Trophoblast cell (in vitro differentiated cells and primary cell): ENCODE measurements at regions not wholly inside any gene's neighbourhood (a gene's known extent, or its start where the extent isn't known, plus 50 kb on each side); places are given as distances from the start of the nearest gene placed in this dataset.

ENCODE experiments used
- DNase-seq, 2 donors: peaks; one replicate each; pipeline ENCODE4 v3.0.0-alpha.2; 2016
- H2AFZ ChIP-seq: 2 replicates; pipeline ENCODE4 v1.6.1; 2013; ENCODE audit warnings: low read length, moderate library complexity, mild to moderate bottlenecking; ENCODE audit not compliant: insufficient read depth, poor library complexity
- H2AK5ac ChIP-seq: 2 replicates; pipeline ENCODE4 v1.6.1; 2013; ENCODE audit warnings: mild to moderate bottlenecking, low read length
- H2BK120ac ChIP-seq: 2 replicates; pipeline ENCODE4 v1.6.1; 2013; ENCODE audit warnings: low read length, mild to moderate bottlenecking, moderate library complexity; ENCODE audit not compliant: insufficient read depth, poor library complexity
- H2BK12ac ChIP-seq: 2 replicates; pipeline ENCODE4 v1.6.1; 2013; ENCODE audit warnings: mild to moderate bottlenecking, low read length, moderate library complexity
- H2BK5ac ChIP-seq: 2 replicates; pipeline ENCODE4 v1.6.1; 2013; ENCODE audit warnings: low read length, low read depth, moderate library complexity, mild to moderate bottlenecking; ENCODE audit not compliant: poor library complexity
- H3K14ac ChIP-seq: 2 replicates; pipeline ENCODE4 v1.6.1; 2013; ENCODE audit warnings: mild to moderate bottlenecking, low read length
- H3K18ac ChIP-seq: 2 replicates; pipeline ENCODE4 v1.6.1; 2013; ENCODE audit warnings: mild to moderate bottlenecking, low read length
- H3K23ac ChIP-seq: 2 replicates; pipeline ENCODE4 v1.6.1; 2013; ENCODE audit warnings: low read length
- H3K27ac ChIP-seq: 2 replicates; pipeline ENCODE4 v1.5.1; 2013; ENCODE audit warnings: low read depth, mild to moderate bottlenecking, inconsistent platforms, low read length, moderate library complexity
- H3K27me3 ChIP-seq: 2 replicates; pipeline ENCODE4 v1.6.1; 2013; ENCODE audit warnings: inconsistent platforms, mild to moderate bottlenecking, low read length, moderate library complexity; ENCODE audit not compliant: insufficient read depth
- H3K36me3 ChIP-seq, 2 experiments: 1 replicate in 1 of 2; 2 replicates in 1 of 2; pipeline ENCODE4 v1.6.1; 2013; ENCODE audit warnings: low read length in 2 of 2, mild to moderate bottlenecking in 2 of 2, moderate library complexity in 1 of 2; ENCODE audit not compliant: insufficient read depth in 2 of 2, control insufficient read depth in 1 of 2
- H3K4ac ChIP-seq: 2 replicates; pipeline ENCODE4 v1.6.1; 2013; ENCODE audit warnings: low read depth, mild to moderate bottlenecking, low read length, moderate library complexity
- H3K4me1 ChIP-seq, 2 experiments: 1 replicate in 1 of 2; 2 replicates in 1 of 2; pipeline ENCODE4 v1.6.1; 2013; ENCODE audit warnings: low read length in 2 of 2, mild to moderate bottlenecking in 2 of 2, moderate library complexity in 1 of 2; ENCODE audit not compliant: insufficient read depth in 2 of 2, control insufficient read depth in 1 of 2
- H3K4me2 ChIP-seq: 2 replicates; pipeline ENCODE4 v1.6.1; 2013; ENCODE audit warnings: inconsistent platforms, mild to moderate bottlenecking, low read length, moderate library complexity
- H3K4me3 ChIP-seq: 2 replicates; pipeline ENCODE4 v1.5.1; 2013; ENCODE audit warnings: mild to moderate bottlenecking, low read depth, low read length, inconsistent platforms
- H3K79me1 ChIP-seq: one replicate; pipeline ENCODE4 v1.6.1; 2013; ENCODE audit warnings: low read length
- H3K79me2 ChIP-seq: 2 replicates; pipeline ENCODE4 v1.6.1; 2013; ENCODE audit warnings: low read length, mild to moderate bottlenecking; ENCODE audit not compliant: control insufficient read depth, insufficient read depth, poor library complexity
- H3K9ac ChIP-seq: 2 replicates; pipeline ENCODE4 v1.6.1; 2013; ENCODE audit warnings: mild to moderate bottlenecking, low read length
- H3K9me3 ChIP-seq: 2 replicates; pipeline ENCODE4 v1.6.1; 2013; ENCODE audit warnings: low read depth, mild to moderate bottlenecking, control low read depth, inconsistent platforms, low read length; ENCODE audit not compliant: insufficient read depth
- H4K12ac ChIP-seq: 2 replicates; pipeline ENCODE4 v1.6.1; 2013; ENCODE audit warnings: low read depth, mild to moderate bottlenecking, low read length, moderate library complexity
- H4K8ac ChIP-seq: 2 replicates; pipeline ENCODE4 v1.6.1; 2013; ENCODE audit warnings: low read depth, mild to moderate bottlenecking, low read length, moderate library complexity
- H4K91ac ChIP-seq: one replicate; pipeline ENCODE4 v1.6.1; 2013; ENCODE audit warnings: low read depth, mild to moderate bottlenecking, low read length, moderate library complexity
- WGBS: extraction: QIAGEN DNeasy Blood & Tissue Kit; methylation state at CpG from one replicate; pipeline ENCODE4 v1.1.7; 2013; ENCODE audit warnings: missing lambda C conversion rate; ENCODE audit not compliant: insufficient read length, insufficient coverage; ENCODE audit errors: extremely low coverage; 5-methylcytosine and 5-hydroxymethylcytosine counted together

DNA sequence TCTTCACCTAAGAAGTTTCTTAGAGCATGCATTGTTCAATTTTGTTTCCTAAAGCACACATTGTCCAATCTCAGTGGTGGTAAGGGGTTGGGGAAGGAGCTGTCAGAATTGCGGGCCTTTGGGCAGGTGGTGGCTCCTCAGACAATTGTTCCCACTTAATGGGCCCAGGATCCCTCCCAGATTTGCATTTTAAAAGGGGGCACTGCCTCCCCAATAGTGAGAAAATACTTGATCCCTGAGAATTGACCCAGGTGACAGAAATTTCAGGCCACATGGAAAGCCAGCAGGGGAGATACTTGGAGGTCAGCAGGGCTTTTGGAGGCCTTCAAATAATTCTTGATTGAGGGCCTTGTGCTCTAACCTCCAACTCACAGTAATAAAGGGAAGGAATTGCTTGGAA lies 217.1 kb downstream of the ZNF674 start:
- H4K8ac ChIP-seq = peak overlapping the region; percentile 54
- no peak overlapping the region for H3K4me3 ChIP-seq
- no peaks in the 10 kb centered on the region for H3K9me3 ChIP-seq
- H3K36me3 ChIP-seq = no peaks in the 10 kb centered on the region
- no peak overlapping the region for H2AFZ ChIP-seq
- H4K91ac ChIP-seq = peak overlapping the region; percentile 89
- H3K4ac ChIP-seq = peak overlapping the region; percentile 27
- H2BK120ac ChIP-seq = peak overlapping the region; percentile 60
- no peak overlapping the region for H4K12ac ChIP-seq
- H3K23ac ChIP-seq = no peak overlapping the region
- H3K14ac ChIP-seq = peak overlapping the region; percentile 56
- H3K4me1 ChIP-seq = peaks cover 9 to 23% of the 10 kb centered on the region in 2 experiments
- peak overlapping the region; percentile 92 for H3K27ac ChIP-seq
- no peaks in the 10 kb centered on the region for H3K79me2 ChIP-seq
- no peaks in the 10 kb centered on the region for H3K27me3 ChIP-seq
- no CpG with 5 or more reads among the region's 1 CpG for WGBS
- H3K18ac ChIP-seq = no peak overlapping the region
- peak overlapping the region; percentile 91 for H2BK5ac ChIP-seq
- H2BK12ac ChIP-seq = peak overlapping the region; percentile 76
- no peak for DNase-seq
- H3K4me2 ChIP-seq = no peak overlapping the region
- peak overlapping the region; percentile 69 for H2AK5ac ChIP-seq
- peaks cover 29% of the 10 kb centered on the region for H3K79me1 ChIP-seq
- no peak overlapping the region for H3K9ac ChIP-seq

DNA sequence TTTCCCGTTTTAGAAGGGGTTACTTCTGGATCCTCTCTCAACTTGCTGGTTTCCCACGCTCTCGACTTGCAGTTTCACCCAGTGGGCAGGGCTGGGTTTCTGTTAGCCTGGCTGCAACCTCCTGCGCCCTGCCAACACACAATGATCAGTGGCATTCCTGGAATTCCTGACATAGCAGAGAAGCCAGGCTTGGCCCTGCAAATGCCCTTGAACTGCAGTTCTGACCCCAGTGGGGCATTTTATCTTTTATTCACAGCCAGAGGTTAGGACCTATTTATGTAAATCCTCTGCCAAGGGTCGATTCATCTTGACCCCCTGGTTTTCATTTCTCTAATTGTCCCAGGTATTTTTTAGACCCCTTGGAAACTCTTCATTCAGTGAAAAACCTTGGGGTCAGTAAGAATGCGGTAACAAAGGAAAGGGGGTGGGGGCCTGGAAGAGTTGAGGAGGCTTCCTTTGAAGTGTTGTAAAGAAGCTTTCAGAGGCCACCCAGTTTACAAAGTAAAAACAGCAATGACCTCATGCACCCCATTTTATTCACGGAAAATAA lies 217.6 kb downstream of the ZNF674 start:
- H3K27me3 ChIP-seq = no peaks in the 10 kb centered on the region
- H3K36me3 ChIP-seq = no peaks in the 10 kb centered on the region
- no CpG with 5 or more reads among the region's 7 CpGs for WGBS
- peak overlapping the region; percentile 62 for H3K4ac ChIP-seq
- peak overlapping the region; percentile 60 for H2BK120ac ChIP-seq
- peak overlapping the region; percentile 92 for H3K27ac ChIP-seq
- H2AK5ac ChIP-seq = peak overlapping the region; percentile 79
- no peak overlapping the region for H3K9ac ChIP-seq
- no peaks in the 10 kb centered on the region for H3K79me2 ChIP-seq
- peak in 1 of 2 donors; percentile 5 for DNase-seq
- H3K18ac ChIP-seq = no peak overlapping the region
- H2BK5ac ChIP-seq = peak overlapping the region; percentile 91
- no peaks in the 10 kb centered on the region for H3K9me3 ChIP-seq
- H2BK12ac ChIP-seq = peak overlapping the region; percentile 94
- H3K4me3 ChIP-seq = no peak overlapping the region
- peak overlapping the region; percentile 87 for H3K14ac ChIP-seq
- no peak overlapping the region for H4K12ac ChIP-seq
- no peak overlapping the region for H3K23ac ChIP-seq
- H4K8ac ChIP-seq = peak overlapping the region; percentile 65
- H4K91ac ChIP-seq = peak overlapping the region; percentile 89
- no peak overlapping the region for H2AFZ ChIP-seq
- peaks cover 26% of the 10 kb centered on the region for H3K79me1 ChIP-seq
- H3K4me1 ChIP-seq = peaks cover 9 to 20% of the 10 kb centered on the region in 2 experiments
- H3K4me2 ChIP-seq = peak overlapping the region; percentile 59

DNA sequence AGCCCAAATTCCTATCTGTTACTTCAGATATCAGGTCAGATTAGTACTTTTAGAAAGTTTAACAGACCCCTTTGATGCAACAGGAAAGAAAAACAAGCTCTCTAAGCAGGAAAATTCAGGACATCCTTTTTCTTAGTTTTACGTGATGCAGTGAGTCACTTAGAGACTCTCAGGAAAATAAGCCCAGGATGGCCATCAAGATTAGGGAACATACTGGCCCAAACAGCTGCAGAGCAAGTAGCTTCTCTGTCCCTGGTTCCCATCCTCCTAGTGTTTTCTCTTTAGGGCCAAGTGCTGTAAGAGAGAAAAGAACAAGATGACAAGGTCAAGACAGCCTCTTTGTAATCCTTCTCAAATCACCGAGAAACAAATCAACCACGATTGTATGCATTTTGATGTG lies 219.1 kb downstream of the ZNF674 start:
- peak overlapping the region; percentile 3 for H3K4me2 ChIP-seq
- no CpG with 5 or more reads among the region's 3 CpGs for WGBS
- no peak overlapping the region for H4K12ac ChIP-seq
- H3K27me3 ChIP-seq = no peaks in the 10 kb centered on the region
- peak in 1 of 2 donors; percentile 4 for DNase-seq
- peak overlapping the region; percentile 37 for H3K14ac ChIP-seq
- no peaks in the 10 kb centered on the region for H3K36me3 ChIP-seq
- H4K91ac ChIP-seq = peak overlapping the region; percentile 77
- no peak overlapping the region for H3K9ac ChIP-seq
- no peak overlapping the region for H2BK12ac ChIP-seq
- peaks cover 24% of the 10 kb centered on the region for H3K79me1 ChIP-seq
- H3K27ac ChIP-seq = peak overlapping the region; percentile 94
- no peak overlapping the region for H2AFZ ChIP-seq
- no peak overlapping the region for H3K4me3 ChIP-seq
- peaks cover 9 to 15% of the 10 kb centered on the region in 2 experiments for H3K4me1 ChIP-seq
- H2BK120ac ChIP-seq = peak overlapping the region; percentile 66
- no peak overlapping the region for H3K23ac ChIP-seq
- H3K4ac ChIP-seq = no peak overlapping the region
- H2AK5ac ChIP-seq = no peak overlapping the region
- H3K9me3 ChIP-seq = no peaks in the 10 kb centered on the region
- H4K8ac ChIP-seq = peak overlapping the region; percentile 19
- peak overlapping the region; percentile 68 for H2BK5ac ChIP-seq
- H3K18ac ChIP-seq = no peak overlapping the region
- H3K79me2 ChIP-seq = no peaks in the 10 kb centered on the region

DNA sequence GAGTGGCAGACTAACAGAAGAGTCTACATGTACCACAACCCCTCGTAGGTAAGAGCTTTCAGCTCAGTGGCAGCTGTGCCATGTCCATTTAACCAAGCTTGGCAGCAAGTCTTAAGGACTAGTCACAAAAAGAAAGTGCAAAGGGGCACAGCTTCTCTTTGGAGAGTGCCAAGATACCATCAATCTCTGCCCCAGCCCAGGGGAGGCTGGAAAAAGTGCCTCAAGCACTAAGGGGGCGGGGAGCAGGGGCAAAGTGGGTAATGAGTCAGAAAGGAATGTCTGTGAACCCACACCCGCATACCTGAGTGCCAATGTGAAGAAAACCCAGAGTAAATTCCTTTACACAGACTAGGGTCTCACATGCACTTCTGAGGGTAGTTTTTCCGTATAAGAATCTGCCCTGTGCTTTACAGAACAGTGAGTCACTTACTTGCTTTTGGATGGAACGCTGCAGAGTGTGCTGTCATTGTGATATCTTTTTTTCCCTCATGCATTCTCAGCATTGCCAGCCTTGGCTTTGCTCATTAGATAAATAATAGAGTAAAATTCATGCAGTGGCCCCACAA lies 219.8 kb downstream of the ZNF674 start:
- Histone ChIP-seq H4K8ac (peak overlapping the region; percentile 26), H3K4me2 (no peak overlapping the region), H3K4ac (no peak overlapping the region), H2BK12ac (peak overlapping the region; percentile 23), H3K27ac (peak overlapping the region; percentile 94), H3K36me3 (no peaks in the 10 kb centered on the region), H3K18ac (no peak overlapping the region), H3K79me1 (peaks cover 21% of the 10 kb centered on the region), H3K79me2 (no peaks in the 10 kb centered on the region), H3K9ac (no peak overlapping the region), H3K9me3 (no peaks in the 10 kb centered on the region), H3K23ac (no peak overlapping the region), H4K91ac (peak overlapping the region; percentile 66), H3K27me3 (no peaks in the 10 kb centered on the region), H4K12ac (no peak overlapping the region), H2AFZ (no peak overlapping the region), H3K14ac (peak overlapping the region; percentile 60), H3K4me1 (peaks cover 9 to 15% of the 10 kb centered on the region in 2 experiments), H2BK5ac (peak overlapping the region; percentile 81), H2BK120ac (peak overlapping the region; percentile 70), H3K4me3 (no peak overlapping the region), H2AK5ac (no peak overlapping the region)
- DNase-seq = peak; percentile 4 to 43
- WGBS = no CpG with 5 or more reads among the region's 5 CpGs
